ELR (cell line): ENCODE measurements at regions not wholly inside any gene's neighbourhood (a gene's known extent, or its start where the extent isn't known, plus 50 kb on each side); places are given as distances from the start of the nearest gene placed in this dataset.
"Not testable (repeated sequence)": the region's sequence is repeated elsewhere in the genome, so short reads cannot be mapped to it uniquely, and the experiment has no call there.

Experiments
- DNase-seq: peaks from one replicate; pipeline ENCODE4 v3.0.0-alpha.2; 2015; ENCODE audit warnings: low read depth

- DNase-seq: no peak
Measured at GRCh38 chr19:30942636-30943035, 406.6 kb downstream of the TSHZ3 start.

- no peak for DNase-seq
Measured at GRCh38 chr19:30941591-30941990, 407.6 kb downstream of the TSHZ3 start.

- DNase-seq: no peak
Measured at GRCh38 chr19:30936276-30936675, 413.0 kb downstream of the TSHZ3 start.

- no peak for DNase-seq
Measured at GRCh38 chr19:30935146-30935545, 414.1 kb downstream of the TSHZ3 start.

- not testable (repeated sequence) for DNase-seq
Measured at GRCh38 chr19:30933454-30933853, 415.8 kb downstream of the TSHZ3 start.

- DNase-seq: no peak
Measured at GRCh38 chr19:30932854-30933253, 416.4 kb downstream of the TSHZ3 start.

GRCh38 chr19:30930941-30931706, 418.1 kb downstream of the TSHZ3 start:
- DNase-seq: no peak

GRCh38 chr19:30927705-30928104, 421.5 kb downstream of the TSHZ3 start:
- no peak for DNase-seq

GRCh38 chr19:30924670-30925069, 424.6 kb downstream of the TSHZ3 start:
- DNase-seq: no peak

- DNase-seq: no peak
Measured at GRCh38 chr19:30924069-30924636, 425.1 kb downstream of the TSHZ3 start.

GRCh38 chr19:30923621-30924020, 425.6 kb downstream of the TSHZ3 start:
- no peak for DNase-seq

GRCh38 chr19:30923096-30923495, 426.1 kb downstream of the TSHZ3 start:
- DNase-seq: no peak

- DNase-seq: no peak
Measured at GRCh38 chr19:30920222-30920621, 429.0 kb downstream of the TSHZ3 start.

- no peak for DNase-seq
Measured at GRCh38 chr19:30919737-30920136, 429.5 kb downstream of the TSHZ3 start.

GRCh38 chr19:30916238-30916637, 433.0 kb downstream of the TSHZ3 start:
- no peak for DNase-seq

GRCh38 chr19:30911491-30911890, 437.7 kb downstream of the TSHZ3 start:
- DNase-seq: no peak

GRCh38 chr19:30910485-30911240, 438.6 kb downstream of the TSHZ3 start:
- DNase-seq: no peak

- DNase-seq: no peak
Measured at GRCh38 chr19:30909216-30909615, 440.0 kb downstream of the TSHZ3 start.

- no peak for DNase-seq
Measured at GRCh38 chr19:30908262-30908771, 440.9 kb downstream of the TSHZ3 start.

GRCh38 chr19:30906871-30907270, 442.4 kb downstream of the TSHZ3 start:
- no peak for DNase-seq

- DNase-seq: no peak
Measured at GRCh38 chr19:30900051-30900450, 449.2 kb downstream of the TSHZ3 start.

GRCh38 chr19:30898353-30899103, 450.7 kb downstream of the TSHZ3 start:
- no peak for DNase-seq
